Activated effector memory CD4-positive, alpha-beta T cell treated with Interleukin-2 at 50 U/mL for 16 hours (primary cell): ENCODE measurements at regions not wholly inside any gene's neighbourhood (a gene's known extent, or its start where the extent isn't known, plus 50 kb on each side); places are given as distances from the start of the nearest gene placed in this dataset.
A peak's percentile ranks its signal among the peaks of the same experiment; 100 is the strongest.

Source experiments
- DNase-seq: peaks from one replicate; pipeline ENCODE4 v3.0.0-alpha.2; 2020

DNA sequence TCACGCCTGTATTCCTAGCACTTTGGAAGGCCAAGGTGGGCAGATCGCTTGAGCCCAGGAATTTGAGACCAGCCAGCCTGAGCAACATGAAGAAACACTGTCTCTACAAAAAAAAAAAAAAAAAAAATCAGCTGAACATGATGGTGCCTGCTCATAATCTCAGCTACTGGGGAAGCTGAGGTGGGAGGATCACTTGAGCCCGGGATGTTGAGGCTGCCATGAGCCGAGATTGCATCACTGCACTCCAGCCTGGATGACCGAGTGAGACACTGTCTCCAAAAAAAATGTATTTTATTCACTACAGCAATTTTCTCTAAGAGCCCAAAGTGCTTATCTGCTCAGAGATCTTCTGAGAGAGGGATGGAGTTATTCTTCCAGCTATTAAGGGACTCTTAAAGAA, 215.8 kb upstream of the PPP3CA start:
- DNase-seq, result no peak

DNA sequence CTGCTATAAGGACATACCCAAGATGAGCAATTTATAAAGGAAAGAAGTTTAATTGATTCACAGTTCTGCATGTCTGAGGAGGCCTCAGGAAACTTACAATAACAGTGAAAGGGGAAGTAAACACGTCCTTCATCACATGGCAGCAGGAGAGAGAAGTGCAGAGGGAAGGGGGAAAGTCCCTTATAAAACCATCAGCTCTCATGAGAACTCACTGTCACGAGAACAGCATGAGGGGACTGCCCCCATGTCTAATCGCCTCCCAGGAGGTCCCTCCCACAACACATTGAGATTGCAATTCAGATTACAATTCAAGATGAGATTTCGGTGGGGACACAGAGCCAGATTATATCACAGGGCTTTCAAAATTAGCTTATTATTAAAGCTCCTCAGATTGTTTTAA, 209.5 kb upstream of the PPP3CA start:
- DNase-seq, result no peak

GRCh38 chr4:101555341-101555880, 208.1 kb upstream of the PPP3CA start:
- DNase-seq, result no peak

DNA sequence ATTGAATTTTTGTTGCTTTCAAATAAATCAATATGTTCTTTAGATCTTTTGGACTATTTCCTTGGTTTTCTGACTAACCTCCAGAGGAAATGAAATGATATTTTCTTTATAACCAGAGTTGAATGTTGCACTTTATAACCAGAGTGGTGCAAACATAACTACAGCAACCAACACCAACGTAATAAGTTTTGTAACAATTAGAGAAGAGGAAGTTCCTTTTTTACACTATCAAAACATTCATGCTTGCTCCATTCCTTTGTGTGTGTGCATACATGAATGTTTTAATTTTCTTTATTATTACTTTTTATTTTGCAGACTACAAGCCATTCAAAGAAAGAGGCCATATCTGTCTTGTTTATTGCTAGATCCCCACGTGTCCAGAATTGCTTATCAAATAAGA, 193.0 kb upstream of the PPP3CA start:
- no peak for DNase-seq

DNA sequence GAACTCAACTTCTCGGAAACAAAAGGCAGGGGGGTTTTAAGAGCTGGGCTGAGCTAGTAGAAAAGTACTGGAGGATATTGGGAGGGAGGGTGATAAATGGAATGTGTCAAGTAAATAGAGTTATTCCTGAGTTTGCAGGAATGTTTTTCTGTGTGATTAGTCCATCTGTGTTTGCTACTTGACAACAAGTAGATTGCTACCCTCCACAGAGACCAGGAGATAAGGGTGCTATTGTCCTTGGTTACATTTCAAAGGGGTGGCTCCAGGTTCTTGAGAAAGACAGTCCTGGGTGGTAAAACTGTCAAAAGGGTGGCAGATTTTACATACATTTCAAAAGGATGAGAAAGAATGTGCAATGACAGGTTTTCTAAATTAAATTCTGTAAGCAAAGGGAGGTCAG, 181.2 kb upstream of the PPP3CA start:
- DNase-seq, result no peak

- peak; percentile 29 for DNase-seq
These were observed 179.9 kb upstream of the PPP3CA start for GRCh38 chr4:101527188-101527587.

GRCh38 chr4:101515566-101515965, 168.2 kb upstream of the PPP3CA start:
- no peak for DNase-seq

GRCh38 chr4:101515099-101515498, 167.8 kb upstream of the PPP3CA start:
- DNase-seq, result no peak

GRCh38 chr4:101512416-101512815, 165.1 kb upstream of the PPP3CA start:
- DNase-seq, result no peak

- DNase-seq, result no peak
These were observed 154.1 kb upstream of the PPP3CA start for GRCh38 chr4:101501421-101501820.

GRCh38 chr4:101500742-101501141, 153.4 kb upstream of the PPP3CA start:
- no peak for DNase-seq

DNA sequence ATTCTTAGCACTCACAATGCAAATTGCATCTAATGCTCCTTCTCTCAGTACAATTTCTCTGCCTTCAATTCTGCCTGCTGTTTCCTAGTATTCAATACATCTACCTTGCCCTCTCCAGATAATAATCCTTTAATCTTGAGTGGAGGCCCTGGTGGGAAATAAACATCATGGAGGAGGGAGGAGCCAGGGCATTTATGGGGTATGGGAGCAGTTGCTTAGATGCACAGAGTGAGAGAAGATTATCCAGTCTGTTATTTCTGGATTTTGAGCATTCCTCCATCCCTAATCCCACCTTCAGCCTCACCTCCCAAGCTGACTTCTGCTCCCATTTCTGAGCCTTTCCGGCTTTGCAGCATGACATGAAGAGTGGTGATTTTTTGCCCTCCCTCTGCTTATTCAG, 127.9 kb upstream of the PPP3CA start:
- no peak for DNase-seq

- no peak for DNase-seq
These were observed 123.9 kb upstream of the PPP3CA start for GRCh38 chr4:101471201-101471600.

- DNase-seq, result no peak
These were observed 117.3 kb upstream of the PPP3CA start for GRCh38 chr4:101464596-101464995.

DNA sequence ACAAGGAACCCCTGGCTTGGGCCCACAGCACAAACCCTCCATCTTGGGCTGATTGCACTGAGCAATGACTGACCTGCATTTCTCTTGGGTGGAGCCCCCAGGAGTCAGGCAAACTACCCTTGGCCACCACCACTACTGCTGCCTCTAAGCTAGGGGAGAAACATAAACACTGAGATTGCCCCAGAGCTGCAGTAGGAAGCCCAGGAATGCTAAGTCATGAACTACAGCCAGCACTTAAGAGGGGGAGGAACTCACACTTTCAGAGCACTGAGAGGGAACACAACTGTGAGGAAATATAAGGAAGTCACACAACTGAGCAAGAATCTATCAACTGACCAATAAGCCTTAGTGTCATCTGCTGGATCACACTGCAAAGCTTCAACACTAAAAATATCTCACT, 111.6 kb upstream of the PPP3CA start:
- no peak for DNase-seq

DNA sequence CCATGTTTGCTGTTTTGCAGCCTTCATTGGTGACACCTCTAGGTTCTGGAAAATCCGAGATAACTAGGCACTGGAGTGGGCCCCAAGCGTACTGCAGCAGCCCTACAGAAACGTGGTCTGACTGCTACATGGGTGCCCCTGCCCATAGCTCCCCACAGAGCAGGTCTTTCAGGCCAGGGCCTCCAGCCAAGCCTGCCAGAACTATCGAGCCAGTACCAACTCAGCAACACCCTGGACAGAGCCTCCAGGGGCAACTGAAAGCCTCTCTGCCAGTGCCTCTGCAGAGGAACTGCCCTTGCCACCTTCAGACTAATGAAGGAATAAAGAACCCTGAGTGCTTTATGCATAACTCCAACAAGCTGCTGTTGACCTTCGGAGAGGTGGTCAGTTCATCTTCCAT, 111.1 kb upstream of the PPP3CA start:
- no peak for DNase-seq

DNA sequence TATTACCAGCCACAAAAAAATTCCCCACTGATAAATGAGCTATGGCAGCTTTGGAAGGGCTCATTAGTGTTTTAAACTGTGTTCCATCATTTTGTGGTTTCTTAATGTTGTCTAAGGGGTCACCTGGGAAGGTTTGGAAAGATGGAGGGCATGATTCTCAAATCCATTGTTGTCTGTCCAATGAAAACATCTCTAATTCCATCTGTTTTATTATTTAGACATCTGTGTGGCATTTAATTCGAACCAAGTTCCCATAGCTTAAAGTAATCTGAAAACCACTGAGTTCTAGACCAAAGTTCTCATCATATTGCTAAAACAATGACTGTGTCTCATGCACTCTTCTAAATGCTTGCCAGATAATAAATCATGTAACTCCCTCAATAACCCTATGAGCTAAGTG, 103.8 kb upstream of the PPP3CA start:
- DNase-seq, result no peak

DNA sequence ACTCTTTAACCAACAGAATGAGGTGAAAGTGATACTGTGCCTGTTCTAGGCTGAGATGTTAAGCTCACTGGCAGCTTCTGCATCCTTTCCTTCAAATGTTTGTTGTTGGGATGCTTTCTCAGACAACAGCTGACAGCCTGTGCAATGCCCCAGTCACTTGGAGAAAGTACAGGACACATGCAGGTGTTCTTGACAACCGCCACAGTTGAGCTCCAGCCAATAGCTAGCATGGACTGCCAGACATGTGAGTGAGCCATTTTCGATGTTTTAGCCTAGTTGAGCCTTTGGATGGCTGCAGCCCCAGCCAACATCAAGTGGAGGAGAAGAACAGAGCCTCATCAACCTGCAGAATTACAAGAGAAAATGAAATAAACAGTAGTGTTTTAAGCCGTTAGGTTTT, 94.1 kb upstream of the PPP3CA start:
- DNase-seq, result no peak

- no peak for DNase-seq
These were observed 92.6 kb upstream of the PPP3CA start for GRCh38 chr4:101439926-101440325.

GRCh38 chr4:101421386-101421785, 74.1 kb upstream of the PPP3CA start:
- no peak for DNase-seq

DNA sequence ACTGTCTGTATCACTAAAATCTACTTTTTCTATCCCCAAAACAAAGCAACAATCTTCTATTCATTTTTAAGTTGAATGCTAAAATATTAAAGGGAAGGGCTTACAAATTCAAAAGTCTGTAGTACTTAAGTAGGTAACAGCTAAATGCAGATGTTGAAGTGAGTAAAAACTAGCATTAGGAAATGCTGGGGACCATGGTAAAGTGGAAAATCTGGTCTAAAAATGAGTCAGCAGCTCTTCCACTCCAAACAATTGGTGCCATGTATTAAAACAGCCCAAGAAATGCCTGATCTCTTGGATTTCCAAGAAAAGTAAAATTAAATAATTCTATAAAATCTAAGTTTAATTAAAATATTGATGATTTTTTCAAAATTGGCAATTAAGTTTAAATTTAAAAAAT, 73.3 kb upstream of the PPP3CA start:
- no peak for DNase-seq

DNA sequence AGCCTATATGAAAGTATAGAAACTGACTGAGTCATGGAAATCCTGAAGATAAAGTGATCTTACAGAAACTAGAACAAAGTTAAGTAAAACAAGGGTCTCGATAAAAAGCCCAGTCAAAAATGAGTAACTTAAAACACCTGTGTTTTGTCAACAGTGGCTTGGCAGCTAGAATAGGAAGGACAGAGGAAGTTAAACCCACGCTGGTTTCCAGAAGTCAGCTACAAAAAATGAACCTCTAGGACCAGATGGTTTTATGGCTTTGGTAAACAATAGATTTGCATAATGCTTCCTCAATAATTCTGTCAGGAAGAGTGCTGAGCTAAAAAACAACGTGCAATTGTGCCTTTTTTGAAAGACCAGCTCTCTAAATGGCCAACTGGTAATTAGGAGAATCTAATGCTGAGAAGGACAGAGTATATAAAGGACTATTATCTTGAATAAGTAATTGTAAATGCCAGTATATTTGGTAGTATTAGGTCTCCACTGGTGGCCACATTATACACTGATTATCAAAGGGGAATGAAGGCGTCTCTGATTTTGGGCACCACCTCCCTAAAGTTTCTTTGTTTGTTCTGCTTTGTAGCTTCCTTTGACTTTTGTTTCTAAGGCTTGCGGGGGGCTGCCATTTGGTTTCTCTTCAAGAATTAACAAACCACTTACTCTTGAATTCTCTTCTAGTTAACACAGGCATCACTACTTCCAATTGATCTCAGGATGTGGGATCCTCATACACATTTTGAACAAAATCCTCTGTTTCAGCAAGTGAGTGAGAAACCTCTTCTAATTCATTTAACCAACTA, 72.2 kb upstream of the PPP3CA start:
- DNase-seq, result no peak

- DNase-seq, result no peak
These were observed 71.1 kb upstream of the PPP3CA start for GRCh38 chr4:101418466-101418865.

GRCh38 chr4:101418055-101418454, 70.7 kb upstream of the PPP3CA start:
- peak; percentile 35 for DNase-seq

DNA sequence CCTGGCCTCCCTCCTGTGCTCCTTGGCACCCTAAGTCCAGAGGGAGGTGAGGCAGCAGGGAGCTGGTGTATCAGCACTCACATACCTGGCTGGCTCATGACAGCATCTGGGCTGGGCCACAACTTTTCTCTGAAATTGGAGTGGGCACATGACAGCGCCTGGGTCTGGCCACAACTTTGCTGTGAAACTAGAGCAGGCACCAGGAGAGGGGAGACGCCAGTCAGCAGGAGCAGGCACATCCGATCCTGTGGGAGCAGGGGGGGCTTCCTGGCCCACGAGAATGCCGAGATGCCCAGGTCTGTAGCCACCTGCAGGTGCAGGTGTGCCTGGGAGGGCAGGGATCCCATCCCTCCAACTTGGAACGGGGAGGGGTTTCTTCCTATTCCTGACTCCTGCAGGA, 69.7 kb upstream of the PPP3CA start:
- DNase-seq, result no peak
